ENCODE measurements at regions not wholly inside any gene's neighbourhood (a gene's known extent, or its start where the extent isn't known, plus 50 kb on each side); places are given as distances from the start of the nearest gene placed in this dataset.
"Not testable (repeated sequence)": the region's sequence is repeated elsewhere in the genome, so short reads cannot be mapped to it uniquely, and the experiment has no call there.

- no peak overlapping the region for H3K4me3 ChIP-seq (ENCODE audit: low read length, poor library complexity, severe bottlenecking)
- no peak for TF ChIP-seq EZH2phosphoT487 (IDR thresholded peaks at IDR 0.05; ENCODE audit: borderline replicate concordance)
- no peak for TF ChIP-seq CTCF (conservative IDR thresholded peaks at IDR 0.05; ENCODE audit: low read length)
- H3K9me3 ChIP-seq (ENCODE audit: insufficient read depth, low read depth, low read length): 0 out of 2 replicates have a peak, but pooled peaks cover 5% of the 10 kb centered on the region
- H3K27me3 ChIP-seq (ENCODE audit: insufficient read depth, low read length, poor library complexity, severe bottlenecking): no peaks in the 10 kb centered on the region
- H3K4me2 ChIP-seq (ENCODE audit: low read depth, low read length, poor library complexity, severe bottlenecking): no peak overlapping the region
- H3K36me3 ChIP-seq (ENCODE audit: insufficient read depth, low read length): no peaks in the 10 kb centered on the region
- no peaks in the 10 kb centered on the region for H3K4me1 ChIP-seq (ENCODE audit: insufficient read depth, low read length, poor library complexity, severe bottlenecking)
- H3K9me2 ChIP-seq (replicated peaks; ENCODE audit: low read depth, low read length): no peaks in the 10 kb centered on the region
- no peaks in the 10 kb centered on the region for H4K20me1 ChIP-seq (ENCODE audit: insufficient read depth, low read length, poor library complexity, severe bottlenecking)
- no peak overlapping the region for H3K9ac ChIP-seq (ENCODE audit: low read depth, low read length, poor library complexity, severe bottlenecking)
- no peaks in the 10 kb centered on the region for H3F3A ChIP-seq (ENCODE audit: low read depth)
- H2AFZ ChIP-seq (ENCODE audit: low read length): no peak overlapping the region
- H3K79me2 ChIP-seq (ENCODE audit: insufficient read depth, low read length): no peaks in the 10 kb centered on the region
Measured at GRCh38 chr12:93996321-93996720, 152.1 kb upstream of the PLXNC1 start.

GRCh38 chr12:94001691-94002090 lies 146.7 kb upstream of the PLXNC1 start:
- no peaks in the 10 kb centered on the region for H3K9me2 ChIP-seq (replicated peaks; ENCODE audit: low read depth, low read length)
- H3K4me3 ChIP-seq (ENCODE audit: low read length, poor library complexity, severe bottlenecking): no peak overlapping the region
- no peaks in the 10 kb centered on the region for H3K79me2 ChIP-seq (ENCODE audit: insufficient read depth, low read length)
- no peak overlapping the region for H2AFZ ChIP-seq (ENCODE audit: low read length)
- H3K27me3 ChIP-seq (ENCODE audit: insufficient read depth, low read length, poor library complexity, severe bottlenecking): no peaks in the 10 kb centered on the region
- no peak overlapping the region for H3K9ac ChIP-seq (ENCODE audit: low read depth, low read length, poor library complexity, severe bottlenecking)
- H3K9me3 ChIP-seq (ENCODE audit: insufficient read depth, low read depth, low read length): 0 out of 2 replicates have a peak, but pooled peaks cover 5% of the 10 kb centered on the region
- H4K20me1 ChIP-seq (ENCODE audit: insufficient read depth, low read length, poor library complexity, severe bottlenecking): no peaks in the 10 kb centered on the region
- no peaks in the 10 kb centered on the region for H3F3A ChIP-seq (ENCODE audit: low read depth)
- H3K4me2 ChIP-seq (ENCODE audit: low read depth, low read length, poor library complexity, severe bottlenecking): no peak overlapping the region
- no peaks in the 10 kb centered on the region for H3K36me3 ChIP-seq (ENCODE audit: insufficient read depth, low read length)
- H3K4me1 ChIP-seq (ENCODE audit: insufficient read depth, low read length, poor library complexity, severe bottlenecking): no peaks in the 10 kb centered on the region
- TF ChIP-seq CTCF (conservative IDR thresholded peaks at IDR 0.05; ENCODE audit: low read length): no peak
- no peak for TF ChIP-seq EZH2phosphoT487 (IDR thresholded peaks at IDR 0.05; ENCODE audit: borderline replicate concordance)

DNA sequence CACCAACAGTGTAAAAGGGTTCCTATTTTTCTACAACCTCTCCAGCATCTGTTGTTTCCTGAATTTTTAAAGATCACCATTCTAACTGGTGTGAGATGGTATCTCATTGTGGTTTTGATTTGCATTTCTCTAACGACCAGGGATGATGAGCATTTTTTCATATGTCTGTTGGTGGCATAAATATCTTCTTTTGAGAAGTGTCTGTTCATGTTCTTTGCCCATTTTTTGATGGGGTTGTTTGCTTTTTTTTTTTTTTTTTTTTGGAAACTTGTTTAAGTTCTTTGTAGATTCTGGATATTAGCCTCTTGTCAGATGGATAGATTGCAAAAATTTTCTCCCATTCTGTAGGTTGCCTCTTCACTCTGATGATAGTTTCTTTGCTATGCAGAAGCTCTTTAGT lies 145.5 kb upstream of the PLXNC1 start:
- H4K20me1 ChIP-seq (ENCODE audit: insufficient read depth, low read length, poor library complexity, severe bottlenecking); H3K27me3 ChIP-seq (ENCODE audit: insufficient read depth, low read length, poor library complexity, severe bottlenecking); H3K9me3 ChIP-seq (ENCODE audit: insufficient read depth, low read depth, low read length): not testable (repeated sequence)

GRCh38 chr12:94007833-94008232 lies 140.5 kb upstream of the PLXNC1 start:
- H4K20me1 ChIP-seq (ENCODE audit: insufficient read depth, low read length, poor library complexity, severe bottlenecking); H3K9ac ChIP-seq (ENCODE audit: low read depth, low read length, poor library complexity, severe bottlenecking); H3K79me2 ChIP-seq (ENCODE audit: insufficient read depth, low read length); H3K4me3 ChIP-seq (ENCODE audit: low read length, poor library complexity, severe bottlenecking); H3K9me2 ChIP-seq (replicated peaks; ENCODE audit: low read depth, low read length); H3K4me1 ChIP-seq (ENCODE audit: insufficient read depth, low read length, poor library complexity, severe bottlenecking); H2AFZ ChIP-seq (ENCODE audit: low read length); H3F3A ChIP-seq (ENCODE audit: low read depth); H3K36me3 ChIP-seq (ENCODE audit: insufficient read depth, low read length); H3K27me3 ChIP-seq (ENCODE audit: insufficient read depth, low read length, poor library complexity, severe bottlenecking); H3K9me3 ChIP-seq (ENCODE audit: insufficient read depth, low read depth, low read length); H3K4me2 ChIP-seq (ENCODE audit: low read depth, low read length, poor library complexity, severe bottlenecking): not testable (repeated sequence)

More for the DNA sequence above, 145.5 kb upstream of the PLXNC1 start:
- H3K4me3 ChIP-seq (ENCODE audit: low read length, poor library complexity, severe bottlenecking); H3K9me2 ChIP-seq (replicated peaks; ENCODE audit: low read depth, low read length); H2AFZ ChIP-seq (ENCODE audit: low read length); H3K79me2 ChIP-seq (ENCODE audit: insufficient read depth, low read length); H3K4me2 ChIP-seq (ENCODE audit: low read depth, low read length, poor library complexity, severe bottlenecking); H3F3A ChIP-seq (ENCODE audit: low read depth); H3K9ac ChIP-seq (ENCODE audit: low read depth, low read length, poor library complexity, severe bottlenecking); H3K4me1 ChIP-seq (ENCODE audit: insufficient read depth, low read length, poor library complexity, severe bottlenecking); H3K36me3 ChIP-seq (ENCODE audit: insufficient read depth, low read length): not testable (repeated sequence)

Measured in Loucy (cell line).